GM19372 (cell line): ENCODE measurements at regions not wholly inside any gene's neighbourhood (a gene's known extent, or its start where the extent isn't known, plus 50 kb on each side); places are given as distances from the start of the nearest gene placed in this dataset.

Source experiments
- ATAC-seq: cut with Tn5 transposase; IDR thresholded peaks from one replicate; pipeline ENCODE4 v1.9.1; 2021; ENCODE audit warnings: mild to moderate bottlenecking, low read depth, moderate library complexity; ENCODE audit not compliant: unreplicated experiment

- no peak for ATAC-seq
These were observed 780.9 kb downstream of the BRD1 start for GRCh38 chr22:49046546-49047361.

GRCh38 chr22:49046000-49046545, 781.6 kb downstream of the BRD1 start:
- ATAC-seq, result no peak

DNA sequence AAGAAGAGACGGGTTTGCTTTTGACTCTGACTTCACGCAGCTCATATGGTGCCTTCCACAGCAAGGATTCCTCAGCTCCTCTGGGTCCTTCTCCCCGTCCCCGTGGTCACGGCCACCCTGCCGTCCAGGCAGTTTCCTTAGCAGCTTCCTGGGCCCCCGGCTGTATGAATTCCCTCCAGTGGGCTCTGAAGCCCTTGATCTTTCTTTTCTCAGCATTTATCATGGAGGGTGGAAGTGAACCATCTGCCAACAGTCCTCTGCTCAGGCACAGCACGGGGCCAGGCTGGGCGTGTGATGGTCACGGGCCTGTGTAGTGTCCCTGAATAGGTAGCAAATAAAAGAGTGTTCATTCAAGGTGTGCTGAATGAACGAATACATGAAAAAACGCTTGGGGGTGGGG, 782.4 kb downstream of the BRD1 start:
- ATAC-seq, result no peak

DNA sequence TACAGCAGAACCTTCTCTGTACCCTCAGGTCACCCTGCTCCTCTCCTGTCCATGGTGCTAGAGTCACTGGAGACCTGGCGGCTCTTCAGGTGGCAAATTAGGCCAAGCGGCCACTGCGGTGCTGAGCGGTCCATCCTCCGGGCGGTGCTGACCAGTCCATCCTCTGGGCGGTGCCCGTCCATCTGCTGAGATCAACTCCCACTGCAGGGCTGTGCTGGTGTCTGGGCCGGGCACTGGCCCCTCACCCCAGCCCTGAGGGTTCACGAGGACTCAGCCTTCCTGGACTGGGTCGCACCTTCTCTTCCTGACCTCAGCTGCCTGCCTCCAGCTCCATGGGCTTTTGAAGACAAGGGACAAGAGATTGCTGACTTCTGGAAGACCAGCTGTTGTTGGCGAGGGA, 782.9 kb downstream of the BRD1 start:
- no peak for ATAC-seq

DNA sequence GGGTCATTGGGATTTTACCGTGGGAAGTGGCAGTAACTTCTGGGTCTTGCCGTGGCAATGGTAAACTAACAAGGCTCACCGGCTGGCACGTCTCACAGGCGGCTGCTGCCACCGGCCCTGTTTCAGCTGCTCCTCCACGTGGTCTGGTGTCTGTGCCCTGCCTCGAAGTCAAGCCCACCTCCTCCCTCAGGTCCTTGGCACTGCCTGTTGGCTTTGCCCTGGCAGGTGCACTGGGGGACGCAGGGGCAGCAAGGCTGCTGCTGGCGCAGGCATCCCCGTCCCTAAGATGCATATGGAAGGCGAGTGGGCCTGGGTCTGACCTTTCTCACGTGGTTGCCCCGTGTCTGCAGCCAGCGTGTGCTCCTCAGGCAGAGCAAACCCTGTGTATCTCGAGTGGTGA, 783.6 kb downstream of the BRD1 start:
- ATAC-seq, result no peak

GRCh38 chr22:49042877-49043859, 784.5 kb downstream of the BRD1 start:
- ATAC-seq, result no peak

DNA sequence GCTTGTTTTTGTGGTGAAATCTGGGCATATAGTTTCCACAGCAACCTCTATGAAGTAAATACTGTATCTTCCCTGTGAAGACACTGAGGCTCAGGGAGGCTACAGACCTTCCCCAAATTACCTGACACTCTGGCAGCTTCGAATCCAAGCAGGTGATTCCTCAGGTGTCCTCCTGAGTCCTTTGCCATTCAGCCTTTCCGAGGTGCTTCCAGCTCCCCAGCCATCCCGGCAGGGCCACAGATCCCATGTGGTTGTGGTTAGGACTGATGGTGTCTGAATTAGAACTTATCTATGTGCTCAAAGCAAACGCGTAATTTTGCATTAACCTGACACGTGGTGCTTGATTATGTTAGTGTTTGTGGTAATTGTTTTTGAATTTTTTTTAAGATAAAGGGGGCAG, 785.6 kb downstream of the BRD1 start:
- ATAC-seq, result no peak

DNA sequence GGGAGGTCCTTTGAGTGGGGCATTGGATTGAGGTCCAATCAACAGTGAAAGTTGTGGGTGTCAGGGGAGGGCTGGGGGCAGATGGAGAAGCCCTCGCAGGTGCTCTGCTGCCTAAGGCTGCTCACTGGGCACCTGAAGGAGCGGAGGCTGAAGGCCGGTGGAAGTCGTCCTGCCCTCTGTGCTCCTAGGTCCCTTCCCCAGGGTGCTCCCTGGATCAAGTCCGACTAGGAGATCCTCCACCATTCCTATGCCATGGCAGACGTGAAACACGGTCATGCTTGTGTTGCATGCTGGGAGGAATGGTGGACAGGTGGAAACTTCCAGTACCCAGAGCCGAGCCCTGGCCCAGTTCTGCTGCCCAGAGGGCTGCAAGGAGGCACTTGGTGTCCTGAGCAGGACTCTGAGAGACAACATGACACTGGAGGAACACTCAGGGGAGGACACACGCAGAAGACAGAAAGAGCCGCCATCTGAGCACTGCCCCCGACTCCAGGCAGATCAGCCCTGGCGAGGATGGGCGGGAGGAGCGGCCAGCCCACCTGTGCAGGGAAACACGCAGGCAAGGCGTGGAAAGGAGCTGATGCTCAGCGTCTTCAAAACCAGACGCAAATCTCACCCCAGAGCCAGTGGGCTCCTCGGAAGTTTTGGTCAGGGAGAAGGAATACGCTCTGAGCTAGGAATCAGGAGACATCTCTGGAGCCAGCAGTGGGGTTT, 786.8 kb downstream of the BRD1 start:
- ATAC-seq, result no peak

DNA sequence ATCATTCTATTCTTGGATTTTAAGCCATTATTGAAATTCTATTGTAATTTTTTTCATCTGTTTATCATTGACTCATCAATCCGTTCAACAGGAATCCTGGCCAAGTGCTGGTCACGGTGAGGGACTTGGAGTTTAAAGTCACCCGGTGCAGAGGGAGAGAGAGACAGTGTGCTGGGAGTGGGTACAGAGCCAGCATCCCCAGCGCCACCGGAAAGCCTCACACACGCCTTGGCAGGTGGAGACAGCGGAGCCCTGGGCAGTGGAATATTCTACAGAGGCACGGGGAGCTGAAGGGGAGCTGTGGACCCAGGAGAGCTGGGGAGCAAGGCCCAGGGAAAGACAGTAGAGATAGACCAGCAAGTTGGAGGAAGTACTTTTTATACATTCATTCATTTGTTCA, 787.6 kb downstream of the BRD1 start:
- no peak for ATAC-seq

- no peak for ATAC-seq
These were observed 788.0 kb downstream of the BRD1 start for GRCh38 chr22:49039625-49040024.

DNA sequence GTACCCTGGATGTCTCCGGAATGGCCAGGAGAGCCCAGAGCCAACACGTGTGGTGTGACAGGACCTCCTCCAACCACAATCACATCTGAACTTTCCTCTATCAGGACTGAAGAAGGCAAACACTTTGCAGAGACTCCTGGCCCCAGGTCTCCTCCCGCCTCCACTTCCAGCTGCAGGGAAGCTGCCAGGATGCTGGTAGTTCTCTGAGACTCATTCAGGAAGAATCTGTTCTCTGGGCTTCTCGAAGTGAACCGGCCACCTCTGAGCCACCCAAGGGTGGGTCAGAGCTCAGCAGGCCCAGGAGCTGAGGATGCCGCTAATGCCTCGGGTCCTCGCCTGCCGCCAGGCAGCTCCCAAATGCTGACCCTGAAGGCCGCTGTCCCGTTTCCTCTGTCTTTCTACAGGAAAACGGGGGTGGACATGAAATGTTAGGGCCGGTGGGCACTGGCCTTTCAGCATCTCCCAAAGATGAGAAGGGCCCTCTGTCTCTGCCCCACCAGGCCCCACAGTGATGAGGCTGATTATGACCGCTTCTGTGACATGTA, 789.9 kb downstream of the BRD1 start:
- ATAC-seq, result no peak

GRCh38 chr22:49036513-49036912, 791.2 kb downstream of the BRD1 start:
- ATAC-seq, result no peak

DNA sequence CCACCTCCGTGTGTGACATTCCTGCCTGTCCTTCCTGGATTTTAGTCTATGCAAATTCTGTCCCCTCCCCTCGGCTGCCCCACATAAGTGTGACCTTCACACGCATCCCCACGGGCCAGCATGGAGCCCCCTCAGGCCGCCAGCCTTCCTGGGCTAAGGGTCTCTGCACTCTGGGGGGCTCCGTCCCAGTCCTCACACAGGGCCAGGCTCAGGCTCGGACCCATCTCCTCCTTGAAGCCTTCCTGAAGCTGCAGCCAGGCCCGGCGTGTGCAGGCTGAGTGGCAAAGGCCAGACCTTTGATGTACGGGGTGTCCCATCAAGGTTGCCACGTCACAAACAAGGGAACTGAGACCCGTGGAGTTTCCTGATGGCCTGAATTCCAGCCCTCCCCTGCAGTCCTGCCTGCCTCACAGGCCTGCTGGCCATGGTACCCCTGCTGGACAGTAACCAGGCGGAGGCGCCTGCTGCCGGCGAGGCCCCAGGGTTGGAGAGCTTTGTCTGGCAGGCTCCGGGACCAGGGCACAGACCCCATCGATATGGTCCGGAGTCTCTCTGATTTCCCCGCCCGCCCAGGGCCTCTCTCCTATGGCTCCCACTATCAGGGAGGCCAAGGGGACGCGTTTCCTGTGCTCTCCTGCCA, 791.7 kb downstream of the BRD1 start:
- no peak for ATAC-seq

DNA sequence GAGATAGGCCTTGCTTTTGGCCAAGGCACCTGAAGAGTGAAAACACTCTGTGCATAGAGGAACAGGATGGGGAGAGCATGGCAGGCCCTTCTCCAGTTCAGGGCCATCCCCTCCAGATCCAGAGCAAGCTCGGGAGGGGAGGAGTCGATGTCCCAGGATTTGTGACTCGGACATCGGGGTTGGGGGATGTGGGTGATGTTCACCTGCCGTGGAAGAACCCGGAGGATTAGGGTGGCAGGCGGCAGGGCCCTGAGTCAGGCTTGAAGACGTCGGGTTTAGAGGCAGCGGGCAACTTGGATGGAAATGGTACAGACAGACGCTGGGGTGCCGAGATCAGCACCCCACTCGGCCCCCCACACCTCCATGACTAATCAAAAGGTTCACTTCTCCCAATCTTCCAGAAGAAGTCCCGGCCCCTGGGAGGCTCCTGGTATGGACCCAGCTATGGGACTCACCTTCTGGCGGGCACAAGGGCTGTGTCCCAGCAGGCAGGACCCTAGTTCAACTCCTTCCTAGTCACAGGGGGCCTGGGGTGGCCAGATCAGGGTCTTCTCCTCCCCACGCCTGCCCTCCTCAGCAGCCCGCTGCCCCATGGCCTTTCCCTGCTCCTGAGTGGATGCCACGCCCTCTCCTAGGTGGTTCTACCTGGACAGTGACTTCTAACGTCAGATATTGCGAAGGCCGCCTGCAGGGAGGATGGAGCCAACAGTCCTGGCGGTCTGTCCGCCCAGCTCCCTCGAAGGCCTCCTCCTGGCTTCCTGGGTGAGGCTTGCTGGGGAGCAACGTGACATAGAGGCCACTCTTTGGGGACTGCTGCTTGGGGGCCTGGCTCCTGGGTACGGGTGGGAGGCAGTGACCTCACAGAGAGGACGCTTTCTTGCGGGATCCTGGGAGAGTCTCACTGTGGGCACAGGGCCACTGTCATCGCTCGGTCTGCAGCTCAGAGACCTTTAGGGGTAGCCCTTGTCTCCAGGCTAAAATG, 792.5 kb downstream of the BRD1 start:
- no peak for ATAC-seq

GRCh38 chr22:49033616-49034015, 794.1 kb downstream of the BRD1 start:
- no peak for ATAC-seq

DNA sequence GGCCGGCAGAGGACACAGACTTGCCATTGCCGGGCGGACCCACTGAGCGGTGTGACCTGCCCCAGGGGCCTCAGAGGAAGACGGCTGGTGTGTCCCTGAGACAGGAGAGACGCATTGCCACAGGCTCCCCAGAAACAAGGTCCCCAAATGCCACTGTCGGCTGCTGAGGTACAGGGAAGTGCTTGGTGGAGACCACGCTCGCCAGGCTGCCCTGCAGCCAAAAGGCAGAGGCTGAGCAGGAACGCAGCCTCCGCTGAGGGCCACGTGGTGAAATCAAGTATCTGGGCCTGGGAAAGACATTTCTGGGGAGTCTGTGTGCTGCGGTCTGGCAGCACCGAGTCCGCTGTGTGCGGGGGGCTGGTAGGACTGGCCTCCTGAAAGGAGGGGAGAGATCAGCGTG, 794.9 kb downstream of the BRD1 start:
- ATAC-seq, result no peak

DNA sequence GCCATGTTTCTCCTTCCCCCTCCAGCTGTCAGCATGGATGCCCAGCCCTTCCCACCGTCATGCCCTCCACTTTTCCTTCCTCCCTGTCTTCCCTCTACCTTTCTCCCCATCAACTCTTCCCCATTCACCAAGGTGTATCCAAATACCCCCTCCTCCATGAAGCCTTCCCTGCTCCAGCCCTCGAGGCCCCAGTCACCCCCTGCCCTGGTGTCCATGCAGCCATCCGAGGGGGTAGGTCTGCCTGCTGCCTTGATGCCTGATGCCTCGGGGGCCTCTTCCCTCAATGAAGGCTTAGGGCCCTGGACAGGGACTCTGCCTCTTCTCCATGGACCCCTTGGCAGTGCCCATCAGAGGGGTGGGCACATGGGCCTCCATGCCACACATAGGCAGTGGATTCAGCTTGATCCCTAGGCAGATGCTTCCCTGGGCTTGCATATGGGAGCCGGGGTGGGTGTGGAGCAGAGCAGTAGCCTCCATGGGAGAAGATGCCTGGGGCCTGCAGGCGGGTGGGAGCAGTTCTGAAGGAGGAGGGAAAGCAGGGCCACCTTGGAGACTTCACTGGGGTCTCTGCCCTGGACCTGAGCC, 795.8 kb downstream of the BRD1 start:
- no peak for ATAC-seq

DNA sequence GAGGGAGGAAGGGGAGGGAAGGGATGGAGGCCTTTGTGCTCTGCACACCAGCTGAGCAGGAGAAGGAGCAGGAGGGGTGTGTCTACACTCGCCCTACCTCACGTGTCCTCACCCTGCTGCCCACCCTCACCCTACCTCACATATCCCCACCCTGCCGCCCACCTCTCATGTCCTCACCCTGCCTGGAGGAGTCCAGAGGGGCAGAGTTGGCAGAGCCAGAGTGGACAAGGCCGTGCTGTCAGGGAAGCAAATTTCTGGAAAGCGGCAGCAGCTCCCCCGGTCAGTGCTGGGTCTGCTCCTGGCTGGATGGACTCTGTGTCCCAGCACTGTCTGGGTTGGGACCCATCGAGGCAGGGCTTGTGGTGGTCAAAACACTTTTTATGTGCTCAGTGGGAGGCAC, 799.6 kb downstream of the BRD1 start:
- no peak for ATAC-seq

- no peak for ATAC-seq
These were observed 800.4 kb downstream of the BRD1 start for GRCh38 chr22:49027368-49027670.
